ENCODE measurements at regions not wholly inside any gene's neighbourhood (a gene's known extent, or its start where the extent isn't known, plus 50 kb on each side); places are given as distances from the start of the nearest gene placed in this dataset.

- TF ChIP-seq CTCF (IDR thresholded peaks at IDR 0.05; ENCODE audit: control extremely low read depth in 1 of 3, insufficient read depth in 1 of 3, low read depth in 1 of 3, low read length in 3 of 3) = no peak
- TF ChIP-seq MAX (IDR thresholded peaks at IDR 0.05) = no peak
- TF ChIP-seq NRF1 (IDR thresholded peaks at IDR 0.05; ENCODE audit: low read depth, low read length) = no peak
- TF ChIP-seq POLR2A (IDR thresholded peaks at IDR 0.05; ENCODE audit: control extremely low read depth in 1 of 2, low read depth in 2 of 2, low read length in 2 of 2) = no peak
- TF ChIP-seq EZH2 (IDR thresholded peaks at IDR 0.05; ENCODE audit: low read depth, low read length, severe bottlenecking) = no peak
- TF ChIP-seq TAF1 (IDR thresholded peaks at IDR 0.05; ENCODE audit: low read depth, low read length) = no peak
- no peak for TF ChIP-seq CHD2 (IDR thresholded peaks at IDR 0.05; ENCODE audit: low read length)
- TF ChIP-seq BCL11A (IDR thresholded peaks at IDR 0.05; ENCODE audit: low read depth in 2 of 2, low read length in 2 of 2) = no peak
- TF ChIP-seq KDM1A (IDR thresholded peaks at IDR 0.05; ENCODE audit: borderline replicate concordance, low read length) = no peak
- TF ChIP-seq ATF2 (IDR thresholded peaks at IDR 0.05; ENCODE audit: low read length) = no peak
- TF ChIP-seq JUN (IDR thresholded peaks at IDR 0.05; ENCODE audit: low read depth, low read length) = no peak
- TF ChIP-seq YY1 (IDR thresholded peaks at IDR 0.05; ENCODE audit: low read depth, low read length) = no peak
Measured at GRCh38 chr6:147758303-147758702, 249.8 kb downstream of the SAMD5 start.

Measured in H1 (cell line).